ENCODE measurements at regions not wholly inside any gene's neighbourhood (a gene's known extent, or its start where the extent isn't known, plus 50 kb on each side); places are given as distances from the start of the nearest gene placed in this dataset.

DNA sequence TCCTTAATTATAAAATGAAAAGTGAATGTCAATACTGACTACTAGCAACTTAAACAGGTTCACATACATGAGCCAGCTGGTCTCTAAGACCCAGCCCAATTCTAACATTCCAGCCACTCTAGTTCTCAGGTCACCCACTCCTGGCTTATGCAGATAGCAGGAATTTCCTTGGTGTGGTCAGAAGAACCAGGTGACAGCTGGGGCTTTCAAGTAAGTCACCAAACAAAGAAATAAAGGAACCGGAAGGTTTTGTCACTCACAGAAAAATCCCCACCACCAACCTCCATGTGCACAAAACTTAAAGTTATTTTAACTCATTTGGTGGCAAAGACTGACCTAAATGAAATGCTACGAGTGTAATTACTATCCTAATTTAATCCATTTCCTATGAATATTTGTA lies 129.6 kb upstream of the CDKN3 start:
- Histone ChIP-seq H3K4me3 (ENCODE audit: low read depth, low read length) (no peak overlapping the region), H3K27ac (no peak overlapping the region), H3K27me3 (replicated peaks) (no peaks in the 10 kb centered on the region), H3K36me3 (replicated peaks) (no peaks in the 10 kb centered on the region)
- in situ Hi-C loops (cut with HindIII; ENCODE audit: low pct_ligation_motif_present, low sequenced_read_pairs) = no loop called here
- DNase-seq = no peak
- TF ChIP-seq, protein P1, sequence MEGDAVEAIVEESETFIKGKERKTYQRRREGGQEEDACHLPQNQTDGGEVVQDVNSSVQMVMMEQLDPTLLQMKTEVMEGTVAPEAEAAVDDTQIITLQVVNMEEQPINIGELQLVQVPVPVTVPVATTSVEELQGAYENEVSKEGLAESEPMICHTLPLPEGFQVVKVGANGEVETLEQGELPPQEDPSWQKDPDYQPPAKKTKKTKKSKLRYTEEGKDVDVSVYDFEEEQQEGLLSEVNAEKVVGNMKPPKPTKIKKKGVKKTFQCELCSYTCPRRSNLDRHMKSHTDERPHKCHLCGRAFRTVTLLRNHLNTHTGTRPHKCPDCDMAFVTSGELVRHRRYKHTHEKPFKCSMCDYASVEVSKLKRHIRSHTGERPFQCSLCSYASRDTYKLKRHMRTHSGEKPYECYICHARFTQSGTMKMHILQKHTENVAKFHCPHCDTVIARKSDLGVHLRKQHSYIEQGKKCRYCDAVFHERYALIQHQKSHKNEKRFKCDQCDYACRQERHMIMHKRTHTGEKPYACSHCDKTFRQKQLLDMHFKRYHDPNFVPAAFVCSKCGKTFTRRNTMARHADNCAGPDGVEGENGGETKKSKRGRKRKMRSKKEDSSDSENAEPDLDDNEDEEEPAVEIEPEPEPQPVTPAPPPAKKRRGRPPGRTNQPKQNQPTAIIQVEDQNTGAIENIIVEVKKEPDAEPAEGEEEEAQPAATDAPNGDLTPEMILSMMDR (IDR thresholded peaks at IDR 0.05; ENCODE audit: low read depth, low read length, missing control alignments) = no peak

DNA sequence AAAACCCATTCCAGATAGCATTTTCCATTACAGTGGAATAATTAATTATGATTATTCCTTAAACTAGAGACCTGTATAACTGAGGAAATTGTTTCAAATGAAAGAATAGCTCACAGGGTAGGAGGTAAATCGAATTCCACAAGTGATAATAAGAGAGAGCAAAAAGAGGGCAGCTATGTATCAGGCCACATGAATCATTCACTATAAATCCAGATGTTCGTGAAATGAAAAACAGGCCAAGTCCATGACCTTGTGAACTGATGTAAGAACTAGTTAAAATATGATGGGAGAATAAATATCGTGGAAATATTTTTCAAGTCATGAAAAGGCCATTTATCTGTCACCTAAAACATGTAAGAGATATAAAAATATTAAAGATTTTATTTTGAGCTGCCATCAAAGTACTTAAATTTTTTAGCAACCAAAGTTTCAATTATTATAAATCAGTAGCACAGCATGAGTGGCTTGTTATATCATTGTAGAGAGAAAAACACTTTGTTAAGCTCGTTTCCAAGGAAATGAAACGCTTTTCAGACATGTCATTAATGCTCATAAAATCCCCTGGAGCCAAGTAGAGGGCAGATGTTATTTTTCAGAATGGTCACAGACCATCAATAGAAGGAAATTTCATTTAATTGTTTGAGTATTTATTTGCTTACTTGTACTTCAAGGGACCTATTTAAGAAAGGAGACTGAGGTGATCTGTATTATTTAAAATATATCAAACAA lies 120.6 kb upstream of the CDKN3 start:
- in situ Hi-C loops (cut with HindIII; ENCODE audit: low pct_ligation_motif_present, low sequenced_read_pairs) = no loop called here
- TF ChIP-seq, protein P1 (IDR thresholded peaks at IDR 0.05; ENCODE audit: low read depth, low read length, missing control alignments) = no peak
- H3K36me3 ChIP-seq (replicated peaks) = no peaks in the 10 kb centered on the region
- no peak overlapping the region for H3K4me3 ChIP-seq (ENCODE audit: low read depth, low read length)
- H3K27ac ChIP-seq = no peak overlapping the region
- no peak for DNase-seq
- no peaks in the 10 kb centered on the region for H3K27me3 ChIP-seq (replicated peaks)

DNA sequence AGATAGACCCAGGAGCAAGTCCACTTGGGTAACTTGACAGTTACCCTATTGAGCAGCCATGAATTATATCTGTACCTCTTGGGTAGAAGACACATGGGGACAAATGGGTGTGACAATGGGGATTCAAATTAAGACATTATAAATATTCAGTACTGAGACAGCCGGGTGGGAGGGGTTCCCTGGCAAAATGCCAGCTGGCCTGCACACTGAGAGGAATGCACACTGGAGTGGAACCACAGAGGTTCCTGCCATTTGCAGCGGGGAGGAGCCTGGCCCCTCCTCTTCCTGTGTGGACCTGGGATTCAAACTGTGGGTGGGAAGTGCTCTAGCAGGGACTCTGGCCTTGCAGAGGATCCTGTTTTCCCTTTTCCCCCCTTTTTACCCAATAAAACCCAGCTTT lies 118.7 kb upstream of the CDKN3 start:
- H3K4me3 ChIP-seq (ENCODE audit: low read depth, low read length) = no peak overlapping the region
- H3K27ac ChIP-seq = no peak overlapping the region
- no peaks in the 10 kb centered on the region for H3K36me3 ChIP-seq (replicated peaks)
- TF ChIP-seq, protein P1 (IDR thresholded peaks at IDR 0.05; ENCODE audit: low read depth, low read length, missing control alignments) = no peak
- no peak for DNase-seq
- H3K27me3 ChIP-seq (replicated peaks) = no peaks in the 10 kb centered on the region
- in situ Hi-C loops (cut with HindIII; ENCODE audit: low pct_ligation_motif_present, low sequenced_read_pairs) = no loop called here

DNA sequence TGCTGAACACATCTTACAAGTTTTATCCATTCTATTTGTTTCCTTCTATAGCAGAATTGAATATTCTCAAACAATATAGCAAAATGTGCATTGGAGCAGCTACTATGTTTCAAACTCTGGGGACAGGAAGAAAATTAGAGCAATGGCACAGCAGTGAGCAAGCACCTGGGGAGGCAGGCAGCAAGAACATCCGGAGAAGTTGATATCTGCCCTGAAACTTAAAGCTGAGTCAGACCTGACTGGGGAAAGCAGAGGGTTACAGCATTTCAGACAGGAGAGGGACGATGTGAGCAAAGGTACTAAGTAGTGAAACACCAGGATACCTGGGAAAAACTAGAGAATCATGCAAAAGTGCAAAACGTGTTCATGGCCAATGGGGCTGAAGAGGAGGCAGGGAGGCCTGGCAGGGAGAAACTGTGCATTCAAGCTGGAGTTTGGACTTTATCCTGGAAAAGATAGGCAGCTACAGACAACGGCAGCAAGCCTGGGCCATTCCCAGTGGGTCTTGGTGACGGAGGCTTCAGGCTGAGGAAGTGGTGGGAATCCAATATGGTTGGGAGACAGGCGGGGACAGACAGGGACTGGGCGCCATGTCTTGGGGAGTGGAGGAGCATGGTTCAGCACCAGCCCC lies 118.0 kb upstream of the CDKN3 start:
- no peak overlapping the region for H3K27ac ChIP-seq
- H3K27me3 ChIP-seq (replicated peaks) = no peaks in the 10 kb centered on the region
- H3K4me3 ChIP-seq (ENCODE audit: low read depth, low read length) = no peak overlapping the region
- TF ChIP-seq, protein P1 (IDR thresholded peaks at IDR 0.05; ENCODE audit: low read depth, low read length, missing control alignments) = no peak
- in situ Hi-C loops (cut with HindIII; ENCODE audit: low pct_ligation_motif_present, low sequenced_read_pairs) = no loop called here
- no peak for DNase-seq
- H3K36me3 ChIP-seq (replicated peaks) = no peaks in the 10 kb centered on the region

DNA sequence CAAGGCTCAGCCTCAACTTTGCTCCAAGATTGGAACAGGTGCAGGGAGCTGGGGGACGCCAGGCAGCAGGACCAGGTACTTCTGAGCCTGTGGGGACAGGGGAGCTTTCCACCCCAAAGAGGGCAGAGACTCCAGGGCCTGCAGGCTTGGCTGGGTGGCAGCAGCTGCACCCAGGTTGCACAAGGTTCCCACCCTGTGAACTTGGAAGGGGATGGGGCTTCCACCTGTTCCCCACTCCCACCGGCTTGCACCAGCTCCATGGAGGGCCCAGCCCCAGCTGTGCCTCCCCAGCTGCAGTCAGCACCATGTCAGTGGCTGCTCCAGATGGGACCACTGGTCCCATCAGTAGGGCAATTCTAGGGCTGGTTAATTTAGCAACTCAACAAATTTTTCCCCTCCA lies 114.0 kb upstream of the CDKN3 start:
- H3K27ac ChIP-seq = no peak overlapping the region
- no peak overlapping the region for H3K4me3 ChIP-seq (ENCODE audit: low read depth, low read length)
- in situ Hi-C loops (cut with HindIII; ENCODE audit: low pct_ligation_motif_present, low sequenced_read_pairs) = no loop called here
- H3K36me3 ChIP-seq (replicated peaks) = no peaks in the 10 kb centered on the region
- no peaks in the 10 kb centered on the region for H3K27me3 ChIP-seq (replicated peaks)
- TF ChIP-seq, protein P1 (IDR thresholded peaks at IDR 0.05; ENCODE audit: low read depth, low read length, missing control alignments) = no peak
- no peak for DNase-seq

Data from brain microvascular endothelial cell (primary cell).